H9 (cell line): ENCODE measurements at regions not wholly inside any gene's neighbourhood (a gene's known extent, or its start where the extent isn't known, plus 50 kb on each side); places are given as distances from the start of the nearest gene placed in this dataset.

ENCODE experiments used
- DNase-seq: peaks from one replicate; pipeline ENCODE4 v3.0.0-alpha.2; 2017
- H2AFZ ChIP-seq: one replicate; pipeline ENCODE4 v1.6.1; 2013; ENCODE audit warnings: mild to moderate bottlenecking, low read length, control low read depth, moderate library complexity
- H2AK5ac ChIP-seq: 2 replicates; pipeline ENCODE4 v1.6.1; 2013; ENCODE audit warnings: low read length, control low read depth, mixed read lengths; ENCODE audit not compliant: insufficient read length
- H2BK120ac ChIP-seq: one replicate; pipeline ENCODE4 v1.6.1; 2013; ENCODE audit warnings: low read depth, mild to moderate bottlenecking, low read length, control low read depth, inconsistent platforms; ENCODE audit not compliant: poor library complexity, severe bottlenecking
- H2BK12ac ChIP-seq: 2 replicates; pipeline ENCODE4 v1.6.1; 2013; ENCODE audit warnings: low read length, control low read depth, mixed read lengths, low read depth; ENCODE audit not compliant: insufficient read length
- H2BK15ac ChIP-seq: 2 replicates; pipeline ENCODE4 v1.6.1; 2013; ENCODE audit warnings: low read depth, low read length, control low read depth
- H2BK20ac ChIP-seq: one replicate; pipeline ENCODE4 v1.6.1; 2013; ENCODE audit warnings: low read depth, mild to moderate bottlenecking, low read length, control low read depth, inconsistent platforms; ENCODE audit not compliant: poor library complexity, severe bottlenecking
- H2BK5ac ChIP-seq: 2 replicates; pipeline ENCODE4 v1.6.1; 2013; ENCODE audit warnings: low read length, control low read depth, mixed read lengths; ENCODE audit not compliant: insufficient read length
- H3K14ac ChIP-seq: 2 replicates; pipeline ENCODE4 v1.6.1; 2013; ENCODE audit warnings: low read length, control low read depth; ENCODE audit not compliant: insufficient read depth
- H3K18ac ChIP-seq: 2 replicates; pipeline ENCODE4 v1.6.1; 2013; ENCODE audit warnings: low read depth, mild to moderate bottlenecking, mixed read lengths, low read length, control low read depth; ENCODE audit not compliant: insufficient read length
- H3K23ac ChIP-seq: 2 replicates; pipeline ENCODE4 v1.6.1; 2013; ENCODE audit warnings: low read length, control low read depth, mixed read lengths, low read depth; ENCODE audit not compliant: insufficient read length
- H3K23me2 ChIP-seq: 2 replicates; pipeline ENCODE4 v1.6.1; 2013; ENCODE audit warnings: low read depth, mild to moderate bottlenecking, mixed read lengths, low read length, control low read depth; ENCODE audit not compliant: insufficient read length, poor library complexity, severe bottlenecking
- H3K27ac ChIP-seq: 2 replicates; pipeline ENCODE4 v1.5.1; 2013; ENCODE audit warnings: low read length, control low read depth, mixed read lengths, low read depth; ENCODE audit not compliant: insufficient read length
- H3K27me3 ChIP-seq: 2 replicates; pipeline ENCODE4 v1.6.1; 2013; ENCODE audit warnings: low read length, control low read depth, inconsistent platforms; ENCODE audit not compliant: insufficient read depth
- H3K4ac ChIP-seq: 2 replicates; pipeline ENCODE4 v1.6.1; 2013; ENCODE audit warnings: low read depth, mild to moderate bottlenecking, control low read depth, inconsistent platforms, low read length, moderate library complexity
- H3K4me1 ChIP-seq: 2 replicates; pipeline ENCODE4 v1.6.1; 2013; ENCODE audit warnings: low read length, control low read depth, inconsistent platforms; ENCODE audit not compliant: insufficient read depth
- H3K4me2 ChIP-seq: 2 replicates; pipeline ENCODE4 v1.6.1; 2013; ENCODE audit warnings: low read length, control low read depth, mixed read lengths; ENCODE audit not compliant: insufficient read length, insufficient read depth
- H3K56ac ChIP-seq: 2 replicates; pipeline ENCODE4 v1.6.1; 2013; ENCODE audit warnings: low read depth, mild to moderate bottlenecking, mixed read lengths, low read length, control low read depth; ENCODE audit not compliant: insufficient read length
- H3K79me1 ChIP-seq: 2 replicates; pipeline ENCODE4 v1.6.1; 2013; ENCODE audit warnings: low read depth, mild to moderate bottlenecking, moderate library complexity, low read length, control low read depth, inconsistent platforms; ENCODE audit not compliant: insufficient read depth, poor library complexity, severe bottlenecking
- H3K79me2 ChIP-seq: 2 replicates; pipeline ENCODE4 v1.6.1; 2013; ENCODE audit warnings: low read length, control low read depth, inconsistent platforms; ENCODE audit not compliant: insufficient read depth
- H3K9ac ChIP-seq: 2 replicates; pipeline ENCODE4 v1.6.1; 2013; ENCODE audit warnings: low read length, control low read depth, mixed read lengths; ENCODE audit not compliant: insufficient read length; ENCODE audit errors: extremely low read depth
- H3K9me3 ChIP-seq: one replicate; pipeline ENCODE4 v1.6.1; 2013; ENCODE audit warnings: low read depth, low read length, inconsistent platforms; ENCODE audit not compliant: control insufficient read depth
- H3T11ph ChIP-seq: one replicate; pipeline ENCODE4 v1.6.1; 2013; ENCODE audit warnings: mild to moderate bottlenecking, low read length, control low read depth, inconsistent platforms
- H4K20me1 ChIP-seq: one replicate; pipeline ENCODE4 v1.6.1; 2013; ENCODE audit not compliant: control insufficient read depth, insufficient read length, insufficient read depth
- H4K5ac ChIP-seq: 2 replicates; pipeline ENCODE4 v1.6.1; 2013; ENCODE audit warnings: low read depth, mild to moderate bottlenecking, mixed read lengths, low read length, control low read depth; ENCODE audit not compliant: insufficient read length
- H4K8ac ChIP-seq: replicated peaks from 2 replicates; pipeline ENCODE4 v1.6.1; 2013; ENCODE audit warnings: low read length, control low read depth, mixed read lengths, low read depth; ENCODE audit not compliant: insufficient read length
- H4K91ac ChIP-seq: 2 replicates; pipeline ENCODE4 v1.6.1; 2013; ENCODE audit warnings: low read depth, mild to moderate bottlenecking, moderate library complexity, mixed read lengths, low read length, control low read depth; ENCODE audit not compliant: insufficient read length
- H3K27ac Mint-ChIP-seq, 3 experiments: 2 replicates in 2 of 3; 3 replicates in 1 of 3; pipeline ENCODE4 v1.8.0; 2020 to 2021; ENCODE audit warnings: mixed read lengths in 3 of 3, mild to moderate bottlenecking in 1 of 3, moderate library complexity in 1 of 3
- H3K27me3 Mint-ChIP-seq: 2 replicates; pipeline ENCODE4 v1.8.0; 2021; ENCODE audit warnings: low read depth, mild to moderate bottlenecking, moderate library complexity, mixed read lengths
- H3K36me3 Mint-ChIP-seq, 3 experiments: 2 replicates in 2 of 3; 3 replicates in 1 of 3; pipeline ENCODE4 v1.8.0; 2020 to 2021; ENCODE audit warnings: low read depth in 3 of 3, mixed read lengths in 3 of 3; ENCODE audit not compliant: insufficient read depth in 1 of 3
- H3K4me1 Mint-ChIP-seq, 2 experiments: 2 replicates each; pipeline ENCODE4 v1.8.0; 2020; ENCODE audit warnings: mixed read lengths in 2 of 2
- H3K4me3 Mint-ChIP-seq, 2 experiments: 2 replicates in 1 of 2; 3 replicates in 1 of 2; pipeline ENCODE4 v1.8.0; 2020 to 2021; ENCODE audit warnings: mild to moderate bottlenecking in 2 of 2, mixed read lengths in 2 of 2, moderate library complexity in 1 of 2
- H3K9me3 Mint-ChIP-seq, 2 experiments: 2 replicates in 1 of 2; 3 replicates in 1 of 2; pipeline ENCODE4 v1.8.0; 2020; ENCODE audit warnings: mild to moderate bottlenecking in 2 of 2, mixed read lengths in 2 of 2, moderate library complexity in 1 of 2
- WGBS: extraction: QIAGEN DNeasy Blood & Tissue Kit; methylation state at CpG from one replicate; pipeline ENCODE4 v1.1.7; 2013; ENCODE audit warnings: missing lambda C conversion rate, low lambda C conversion rate, mixed read lengths; ENCODE audit not compliant: insufficient read length; ENCODE audit errors: extremely low coverage; 5-methylcytosine and 5-hydroxymethylcytosine counted together
- TF ChIP-seq, protein P1 (sequence below): fragments of 200-600 bp; sonication (generic); conservative IDR thresholded peaks from 3 replicates; pipeline ENCODE4 v1.8.0; 2021; ENCODE audit warnings: antibody characterized with exemption, mild to moderate bottlenecking

DNA sequence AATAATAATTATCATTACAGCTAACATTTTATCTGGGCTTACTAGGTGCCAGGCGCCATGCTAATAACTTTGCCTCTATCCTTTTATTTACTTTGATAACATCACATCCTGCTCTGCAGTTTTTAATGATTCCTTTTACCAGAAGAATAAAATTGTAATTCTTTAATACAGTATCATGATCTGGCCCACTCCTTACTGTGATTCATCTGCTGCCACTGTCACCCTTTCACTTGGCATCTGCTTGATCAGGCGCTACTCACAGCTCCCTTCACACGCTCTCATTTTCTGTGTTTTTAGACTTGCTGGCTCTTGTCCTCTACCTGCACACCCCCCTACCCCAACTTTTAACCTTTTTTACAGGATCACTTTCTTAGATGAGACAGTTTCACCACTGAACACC, 167.5 kb downstream of the NTMT2 start:
- no peak overlapping the region for H4K5ac ChIP-seq
- no peak for DNase-seq
- no peaks in the 10 kb centered on the region for H3K27me3 ChIP-seq
- Mint-ChIP-seq H3K27me3 (no peaks in the 10 kb centered on the region), H3K36me3 (no peaks in the 10 kb centered on the region), H3K4me3 (no peak overlapping the region), H3K9me3 (no peaks in the 10 kb centered on the region), H3K27ac (no peak overlapping the region), H3K4me1 (peaks cover 11 to 12% of the 10 kb centered on the region in 2 experiments)
- H3K9ac ChIP-seq: no peak overlapping the region
- H3K14ac ChIP-seq: no peak overlapping the region
- H2BK15ac ChIP-seq: no peak overlapping the region
- peaks cover 8% of the 10 kb centered on the region; the same call in 1 of the 2 replicates for H3K4me1 ChIP-seq
- H3K4ac ChIP-seq: no peak overlapping the region
- H4K91ac ChIP-seq: no peak overlapping the region
- no peaks in the 10 kb centered on the region for H3K79me1 ChIP-seq
- H2BK20ac ChIP-seq: no peak overlapping the region
- no peak overlapping the region for H3K23ac ChIP-seq
- no peaks in the 10 kb centered on the region for H3K79me2 ChIP-seq
- no peaks in the 10 kb centered on the region for H3K23me2 ChIP-seq
- H2BK5ac ChIP-seq: no peak overlapping the region
- no peak overlapping the region for H4K8ac ChIP-seq
- TF ChIP-seq, protein P1, sequence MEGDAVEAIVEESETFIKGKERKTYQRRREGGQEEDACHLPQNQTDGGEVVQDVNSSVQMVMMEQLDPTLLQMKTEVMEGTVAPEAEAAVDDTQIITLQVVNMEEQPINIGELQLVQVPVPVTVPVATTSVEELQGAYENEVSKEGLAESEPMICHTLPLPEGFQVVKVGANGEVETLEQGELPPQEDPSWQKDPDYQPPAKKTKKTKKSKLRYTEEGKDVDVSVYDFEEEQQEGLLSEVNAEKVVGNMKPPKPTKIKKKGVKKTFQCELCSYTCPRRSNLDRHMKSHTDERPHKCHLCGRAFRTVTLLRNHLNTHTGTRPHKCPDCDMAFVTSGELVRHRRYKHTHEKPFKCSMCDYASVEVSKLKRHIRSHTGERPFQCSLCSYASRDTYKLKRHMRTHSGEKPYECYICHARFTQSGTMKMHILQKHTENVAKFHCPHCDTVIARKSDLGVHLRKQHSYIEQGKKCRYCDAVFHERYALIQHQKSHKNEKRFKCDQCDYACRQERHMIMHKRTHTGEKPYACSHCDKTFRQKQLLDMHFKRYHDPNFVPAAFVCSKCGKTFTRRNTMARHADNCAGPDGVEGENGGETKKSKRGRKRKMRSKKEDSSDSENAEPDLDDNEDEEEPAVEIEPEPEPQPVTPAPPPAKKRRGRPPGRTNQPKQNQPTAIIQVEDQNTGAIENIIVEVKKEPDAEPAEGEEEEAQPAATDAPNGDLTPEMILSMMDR: no peak
- no peak overlapping the region for H3K56ac ChIP-seq
- no CpG with 5 or more reads among the region's 3 CpGs for WGBS
- H3K9me3 ChIP-seq: no peaks in the 10 kb centered on the region
- H2AK5ac ChIP-seq: no peak overlapping the region
- H3T11ph ChIP-seq: no peak overlapping the region
- no peak overlapping the region for H3K18ac ChIP-seq
- no peak overlapping the region for H3K4me2 ChIP-seq
- no peak overlapping the region for H2AFZ ChIP-seq
- H2BK12ac ChIP-seq: no peak overlapping the region
- no peaks in the 10 kb centered on the region for H4K20me1 ChIP-seq
- H3K27ac ChIP-seq: no peak overlapping the region
- H2BK120ac ChIP-seq: no peak overlapping the region
